HuH-7.5 (cell line): ENCODE measurements at regions not wholly inside any gene's neighbourhood (a gene's known extent, or its start where the extent isn't known, plus 50 kb on each side); places are given as distances from the start of the nearest gene placed in this dataset.
"Not testable (repeated sequence)": the region's sequence is repeated elsewhere in the genome, so short reads cannot be mapped to it uniquely, and the experiment has no call there.

Experiments used
- DNase-seq: peaks from one replicate; pipeline ENCODE4 v3.0.0; 2011; ENCODE audit warnings: low spot score

- DNase-seq, result no peak
These were observed 1818.9 kb upstream of the FLRT2 start for GRCh38 chr14:83711046-83711445.

GRCh38 chr14:83712418-83713129 lies 1817.4 kb upstream of the FLRT2 start:
- DNase-seq, result no peak

- DNase-seq, result no peak
These were observed 1816.2 kb upstream of the FLRT2 start for GRCh38 chr14:83713732-83714131.

GRCh38 chr14:83714151-83714550 lies 1815.8 kb upstream of the FLRT2 start:
- DNase-seq, result no peak

GRCh38 chr14:83719435-83719834 lies 1810.5 kb upstream of the FLRT2 start:
- DNase-seq, result not testable (repeated sequence)

GRCh38 chr14:83733670-83734069 lies 1796.3 kb upstream of the FLRT2 start:
- DNase-seq, result no peak

- no peak for DNase-seq
These were observed 1795.5 kb upstream of the FLRT2 start for GRCh38 chr14:83734431-83734830.

GRCh38 chr14:83741269-83741668 lies 1788.7 kb upstream of the FLRT2 start:
- no peak for DNase-seq

GRCh38 chr14:83744224-83744623 lies 1785.7 kb upstream of the FLRT2 start:
- no peak for DNase-seq

GRCh38 chr14:83744891-83745290 lies 1785.1 kb upstream of the FLRT2 start:
- no peak for DNase-seq

GRCh38 chr14:83746336-83746735 lies 1783.6 kb upstream of the FLRT2 start:
- no peak for DNase-seq

GRCh38 chr14:83757916-83758315 lies 1772.0 kb upstream of the FLRT2 start:
- no peak for DNase-seq

- DNase-seq, result no peak
These were observed 1765.0 kb upstream of the FLRT2 start for GRCh38 chr14:83764656-83765599.

GRCh38 chr14:83777516-83777915 lies 1752.4 kb upstream of the FLRT2 start:
- DNase-seq, result no peak

- DNase-seq, result no peak
These were observed 1750.7 kb upstream of the FLRT2 start for GRCh38 chr14:83779266-83779665.

GRCh38 chr14:83780321-83780720 lies 1749.6 kb upstream of the FLRT2 start:
- DNase-seq, result no peak

- no peak for DNase-seq
These were observed 1731.5 kb upstream of the FLRT2 start for GRCh38 chr14:83798421-83798820.

- no peak for DNase-seq
These were observed 1730.7 kb upstream of the FLRT2 start for GRCh38 chr14:83799233-83799632.

- no peak for DNase-seq
These were observed 1715.0 kb upstream of the FLRT2 start for GRCh38 chr14:83814896-83815295.

- DNase-seq, result no peak
These were observed 1713.2 kb upstream of the FLRT2 start for GRCh38 chr14:83816761-83817160.

- DNase-seq, result no peak
These were observed 1704.1 kb upstream of the FLRT2 start for GRCh38 chr14:83825843-83826242.

- no peak for DNase-seq
These were observed 1703.1 kb upstream of the FLRT2 start for GRCh38 chr14:83826838-83827237.

GRCh38 chr14:83827383-83827782 lies 1702.6 kb upstream of the FLRT2 start:
- no peak for DNase-seq
